ENCODE measurements at regions not wholly inside any gene's neighbourhood (a gene's known extent, or its start where the extent isn't known, plus 50 kb on each side); places are given as distances from the start of the nearest gene placed in this dataset.

DNA sequence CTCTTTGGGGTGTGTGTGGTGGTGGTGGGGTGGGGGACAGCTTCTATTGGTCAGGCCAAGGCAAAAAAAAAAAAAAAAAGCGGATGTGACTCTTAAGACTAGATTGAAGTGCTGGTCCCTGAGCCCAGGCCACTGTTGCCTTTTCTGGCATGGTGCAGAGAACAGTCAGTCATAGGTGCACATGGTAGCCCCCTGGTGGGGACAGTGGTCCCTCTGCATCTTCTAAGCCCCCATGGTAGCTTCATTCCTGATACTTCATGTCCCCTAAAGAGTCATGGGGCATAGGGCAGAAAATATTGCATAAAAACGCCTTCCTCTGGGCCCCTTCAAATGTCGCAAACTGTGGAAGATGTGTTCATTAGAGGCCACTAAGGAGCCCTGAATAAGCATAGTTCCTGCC lies 371.8 kb downstream of the NPHP4 start:
- Histone ChIP-seq H3K4me1 (ENCODE audit: low read length) (no peaks in the 10 kb centered on the region), H3K4me3 (ENCODE audit: low read length) (no peak overlapping the region), H4K20me1 (ENCODE audit: insufficient read depth, low read depth, low read length) (no peaks in the 10 kb centered on the region), H3K9me2 (replicated peaks; ENCODE audit: insufficient read depth, low read length) (no peaks in the 10 kb centered on the region), H3K9ac (ENCODE audit: low read length) (no peak overlapping the region), H3K27me3 (ENCODE audit: low read length) (no peaks in the 10 kb centered on the region), H3K36me3 (ENCODE audit: insufficient read depth, low read length) (no peaks in the 10 kb centered on the region), H3K9me3 (ENCODE audit: low read length) (no peaks in the 10 kb centered on the region), H3K27ac (ENCODE audit: low read length) (no peak overlapping the region), H2AFZ (ENCODE audit: low read length) (no peak overlapping the region), H3K79me2 (ENCODE audit: low read length) (no peaks in the 10 kb centered on the region), H3K4me2 (ENCODE audit: low read depth, low read length, poor library complexity, severe bottlenecking) (no peak overlapping the region)
- no peak for DNase-seq

DNA sequence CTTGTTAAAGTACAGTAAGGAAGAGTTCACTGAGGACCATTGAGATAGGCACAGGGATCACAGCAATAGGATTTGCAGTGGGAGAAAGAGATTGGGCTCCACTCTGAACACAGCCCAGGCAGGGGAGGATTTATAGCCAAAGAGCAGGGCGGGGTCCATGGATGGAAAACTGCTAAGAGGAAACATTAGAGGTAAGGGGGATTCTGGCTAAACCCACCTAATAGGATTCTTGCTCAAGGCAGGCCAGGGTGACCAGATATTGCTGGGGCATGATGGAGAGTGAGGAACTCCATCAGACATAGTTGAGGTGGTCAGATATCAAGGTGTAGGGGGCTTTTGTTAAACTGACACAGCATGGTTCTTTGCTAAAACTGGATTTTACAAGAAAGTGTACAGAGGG lies 372.8 kb downstream of the NPHP4 start:
- Histone ChIP-seq H3K4me2 (ENCODE audit: low read depth, low read length, poor library complexity, severe bottlenecking) (no peak overlapping the region), H3K9me2 (replicated peaks; ENCODE audit: insufficient read depth, low read length) (no peaks in the 10 kb centered on the region), H3K9me3 (ENCODE audit: low read length) (no peaks in the 10 kb centered on the region), H4K20me1 (ENCODE audit: insufficient read depth, low read depth, low read length) (no peaks in the 10 kb centered on the region), H3K9ac (ENCODE audit: low read length) (no peak overlapping the region), H3K27ac (ENCODE audit: low read length) (no peak overlapping the region), H3K79me2 (ENCODE audit: low read length) (no peaks in the 10 kb centered on the region), H2AFZ (ENCODE audit: low read length) (no peak overlapping the region), H3K27me3 (ENCODE audit: low read length) (no peaks in the 10 kb centered on the region), H3K4me3 (ENCODE audit: low read length) (no peak overlapping the region), H3K36me3 (ENCODE audit: insufficient read depth, low read length) (no peaks in the 10 kb centered on the region), H3K4me1 (ENCODE audit: low read length) (no peaks in the 10 kb centered on the region)
- DNase-seq, result no peak

DNA sequence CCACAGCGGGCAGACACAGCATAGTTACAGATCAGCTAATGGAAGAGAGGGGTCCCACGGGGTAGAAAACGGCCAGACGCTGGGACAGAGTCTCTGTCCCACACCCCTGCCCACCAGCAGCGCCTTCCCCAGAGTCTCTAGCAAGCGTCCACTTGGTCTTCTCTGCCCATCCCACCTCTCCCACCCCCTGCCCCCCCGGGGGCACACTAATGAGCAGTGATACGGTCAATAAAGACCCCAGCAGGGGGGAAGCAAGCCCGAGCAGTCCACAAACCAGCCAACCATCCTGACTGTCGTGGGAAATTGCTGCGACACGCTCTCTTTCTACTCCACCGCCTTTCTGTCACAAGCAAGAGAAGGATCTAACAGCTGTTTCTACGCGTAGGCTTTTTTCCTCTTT lies 374.7 kb downstream of the NPHP4 start:
- no peak for DNase-seq
- Histone ChIP-seq H3K27me3 (ENCODE audit: low read length) (no peaks in the 10 kb centered on the region), H3K4me3 (ENCODE audit: low read length) (no peak overlapping the region), H3K4me1 (ENCODE audit: low read length) (no peaks in the 10 kb centered on the region), H3K27ac (ENCODE audit: low read length) (no peak overlapping the region), H2AFZ (ENCODE audit: low read length) (no peak overlapping the region), H3K9me3 (ENCODE audit: low read length) (no peaks in the 10 kb centered on the region), H3K4me2 (ENCODE audit: low read depth, low read length, poor library complexity, severe bottlenecking) (no peak overlapping the region), H3K9me2 (replicated peaks; ENCODE audit: insufficient read depth, low read length) (no peaks in the 10 kb centered on the region), H3K36me3 (ENCODE audit: insufficient read depth, low read length) (no peaks in the 10 kb centered on the region), H4K20me1 (ENCODE audit: insufficient read depth, low read depth, low read length) (no peaks in the 10 kb centered on the region), H3K79me2 (ENCODE audit: low read length) (no peaks in the 10 kb centered on the region), H3K9ac (ENCODE audit: low read length) (no peak overlapping the region)

DNA sequence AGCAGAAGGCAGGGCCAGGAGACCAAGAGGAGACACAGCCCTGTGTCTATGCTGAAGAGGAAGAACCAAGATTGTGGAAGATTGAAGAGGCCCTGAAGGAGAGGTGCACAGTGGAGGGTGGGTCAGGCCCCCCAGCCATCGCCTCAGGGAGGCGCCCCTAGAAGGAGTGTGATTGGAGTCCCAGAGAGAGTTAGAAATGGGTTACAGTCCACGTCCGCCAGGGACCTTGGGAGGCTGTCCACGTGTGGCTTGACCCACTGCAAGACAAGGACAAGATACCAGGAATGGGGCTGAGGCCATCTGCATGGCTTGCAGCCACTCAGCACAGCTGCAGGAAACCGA lies 375.1 kb downstream of the NPHP4 start:
- Histone ChIP-seq H3K9me3 (ENCODE audit: low read length) (no peaks in the 10 kb centered on the region), H2AFZ (ENCODE audit: low read length) (no peak overlapping the region), H3K4me2 (ENCODE audit: low read depth, low read length, poor library complexity, severe bottlenecking) (no peak overlapping the region), H3K27me3 (ENCODE audit: low read length) (no peaks in the 10 kb centered on the region), H3K27ac (ENCODE audit: low read length) (no peak overlapping the region), H3K4me1 (ENCODE audit: low read length) (no peaks in the 10 kb centered on the region), H3K79me2 (ENCODE audit: low read length) (no peaks in the 10 kb centered on the region), H3K36me3 (ENCODE audit: insufficient read depth, low read length) (no peaks in the 10 kb centered on the region), H3K9me2 (replicated peaks; ENCODE audit: insufficient read depth, low read length) (no peaks in the 10 kb centered on the region), H3K9ac (ENCODE audit: low read length) (no peak overlapping the region), H4K20me1 (ENCODE audit: insufficient read depth, low read depth, low read length) (no peaks in the 10 kb centered on the region), H3K4me3 (ENCODE audit: low read length) (no peak overlapping the region)
- no peak for DNase-seq

DNA sequence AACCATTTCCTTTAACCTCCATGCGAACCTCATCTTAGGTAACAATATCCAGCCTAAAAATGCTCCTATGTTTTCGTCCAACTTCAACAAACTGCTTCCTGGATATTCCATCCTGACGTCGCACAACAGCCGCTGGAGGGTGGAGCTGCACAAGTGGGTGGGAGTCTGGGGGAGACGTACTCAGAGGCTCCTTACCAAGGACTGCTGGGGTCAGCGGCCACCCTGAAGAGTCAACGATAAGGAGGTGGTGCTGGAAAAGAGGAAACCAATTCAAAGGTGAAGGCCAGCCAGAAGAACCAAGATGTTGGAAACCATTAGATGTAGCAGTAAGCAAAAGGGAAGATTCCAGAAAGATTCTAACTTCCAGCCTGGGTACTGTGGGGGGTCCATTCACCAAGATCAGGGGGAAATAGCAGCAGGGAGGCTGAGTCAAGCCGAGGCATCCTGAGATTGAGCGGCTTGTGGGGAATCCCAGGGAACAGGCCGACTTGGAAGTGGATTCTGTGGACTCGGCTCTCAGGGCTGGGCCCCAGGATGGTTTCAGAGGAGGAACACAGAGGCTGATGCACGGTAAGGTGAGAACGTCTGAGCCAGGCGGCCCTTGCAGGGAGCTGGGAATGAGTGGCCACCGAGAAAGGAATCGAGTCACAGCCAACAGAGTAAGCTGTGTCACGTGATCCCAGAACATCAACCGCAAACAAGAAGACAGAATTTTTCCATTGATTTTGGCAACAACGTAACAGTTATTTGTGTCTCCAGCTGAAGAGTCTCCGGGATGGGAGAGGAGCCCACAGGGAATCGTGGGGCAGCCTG lies 375.7 kb downstream of the NPHP4 start:
- Histone ChIP-seq H3K79me2 (ENCODE audit: low read length) (no peaks in the 10 kb centered on the region), H3K27me3 (ENCODE audit: low read length) (no peaks in the 10 kb centered on the region), H3K4me2 (ENCODE audit: low read depth, low read length, poor library complexity, severe bottlenecking) (no peak overlapping the region), H3K9ac (ENCODE audit: low read length) (no peak overlapping the region), H2AFZ (ENCODE audit: low read length) (no peak overlapping the region), H3K9me2 (replicated peaks; ENCODE audit: insufficient read depth, low read length) (no peaks in the 10 kb centered on the region), H4K20me1 (ENCODE audit: insufficient read depth, low read depth, low read length) (no peaks in the 10 kb centered on the region), H3K36me3 (ENCODE audit: insufficient read depth, low read length) (no peaks in the 10 kb centered on the region), H3K4me3 (ENCODE audit: low read length) (no peak overlapping the region), H3K4me1 (ENCODE audit: low read length) (no peaks in the 10 kb centered on the region), H3K9me3 (ENCODE audit: low read length) (no peaks in the 10 kb centered on the region), H3K27ac (ENCODE audit: low read length) (no peak overlapping the region)
- DNase-seq, result no peak

DNA sequence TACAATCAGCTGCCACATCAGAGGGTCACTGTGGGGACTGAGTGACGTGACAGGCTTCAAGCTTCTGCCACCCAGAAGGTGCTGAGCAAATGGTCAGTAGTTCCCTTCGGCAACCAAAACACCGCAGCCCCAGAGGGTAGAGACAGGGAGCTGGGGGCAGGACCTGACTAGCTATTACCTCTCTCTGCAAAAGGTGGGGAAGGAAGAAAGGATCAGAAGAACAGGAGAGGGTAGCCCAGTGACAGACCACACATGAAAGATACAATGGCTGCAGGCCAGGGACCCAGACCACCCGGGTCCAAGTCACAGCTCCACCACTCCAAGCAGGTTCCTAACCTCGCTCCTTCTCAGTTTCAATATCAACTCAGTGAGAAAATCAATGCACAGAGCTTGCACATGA lies 377.1 kb downstream of the NPHP4 start:
- H3K27me3 ChIP-seq (ENCODE audit: low read length), result no peaks in the 10 kb centered on the region
- DNase-seq, result no peak

DNA sequence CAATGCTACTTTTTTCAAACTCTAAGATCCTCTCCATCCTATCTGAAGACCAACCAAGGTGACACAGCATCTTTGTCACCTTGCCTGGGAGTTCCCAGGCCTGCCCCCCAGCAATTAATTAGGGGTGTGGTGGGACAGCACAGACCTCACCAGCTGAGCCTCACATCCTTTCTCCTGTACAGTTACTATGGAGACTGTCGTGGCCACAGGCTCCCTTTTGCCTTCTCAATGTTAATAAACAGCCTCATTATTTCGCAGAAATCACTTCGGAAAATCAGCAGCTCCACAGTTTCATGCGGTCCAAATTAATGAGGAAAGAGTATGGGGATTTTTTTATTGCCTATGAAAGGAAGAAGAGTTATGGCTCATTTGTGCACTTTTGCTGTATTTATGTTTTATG lies 378.3 kb downstream of the NPHP4 start:
- H3K4me3 ChIP-seq (ENCODE audit: low read length), result no peak overlapping the region
- no peak overlapping the region for H3K4me2 ChIP-seq (ENCODE audit: low read depth, low read length, poor library complexity, severe bottlenecking)
- no peaks in the 10 kb centered on the region for H3K79me2 ChIP-seq (ENCODE audit: low read length)
- no peak overlapping the region for H3K27ac ChIP-seq (ENCODE audit: low read length)
- H3K4me1 ChIP-seq (ENCODE audit: low read length), result no peaks in the 10 kb centered on the region
- no peaks in the 10 kb centered on the region for H3K9me2 ChIP-seq (replicated peaks; ENCODE audit: insufficient read depth, low read length)
- H3K36me3 ChIP-seq (ENCODE audit: insufficient read depth, low read length), result no peaks in the 10 kb centered on the region
- H3K27me3 ChIP-seq (ENCODE audit: low read length), result no peaks in the 10 kb centered on the region
- no peaks in the 10 kb centered on the region for H4K20me1 ChIP-seq (ENCODE audit: insufficient read depth, low read depth, low read length)
- H3K9ac ChIP-seq (ENCODE audit: low read length), result no peak overlapping the region
- DNase-seq, result no peak
- no peaks in the 10 kb centered on the region for H3K9me3 ChIP-seq (ENCODE audit: low read length)
- no peak overlapping the region for H2AFZ ChIP-seq (ENCODE audit: low read length)

More for the DNA sequence above, 377.1 kb downstream of the NPHP4 start:
- Histone ChIP-seq H3K9me2 (replicated peaks; ENCODE audit: insufficient read depth, low read length) (no peaks in the 10 kb centered on the region), H3K27ac (ENCODE audit: low read length) (no peak overlapping the region), H3K4me2 (ENCODE audit: low read depth, low read length, poor library complexity, severe bottlenecking) (no peak overlapping the region), H3K79me2 (ENCODE audit: low read length) (no peaks in the 10 kb centered on the region), H3K36me3 (ENCODE audit: insufficient read depth, low read length) (no peaks in the 10 kb centered on the region), H2AFZ (ENCODE audit: low read length) (no peak overlapping the region), H4K20me1 (ENCODE audit: insufficient read depth, low read depth, low read length) (no peaks in the 10 kb centered on the region), H3K9ac (ENCODE audit: low read length) (no peak overlapping the region), H3K4me3 (ENCODE audit: low read length) (no peak overlapping the region), H3K9me3 (ENCODE audit: low read length) (no peaks in the 10 kb centered on the region), H3K4me1 (ENCODE audit: low read length) (no peaks in the 10 kb centered on the region)

DNA sequence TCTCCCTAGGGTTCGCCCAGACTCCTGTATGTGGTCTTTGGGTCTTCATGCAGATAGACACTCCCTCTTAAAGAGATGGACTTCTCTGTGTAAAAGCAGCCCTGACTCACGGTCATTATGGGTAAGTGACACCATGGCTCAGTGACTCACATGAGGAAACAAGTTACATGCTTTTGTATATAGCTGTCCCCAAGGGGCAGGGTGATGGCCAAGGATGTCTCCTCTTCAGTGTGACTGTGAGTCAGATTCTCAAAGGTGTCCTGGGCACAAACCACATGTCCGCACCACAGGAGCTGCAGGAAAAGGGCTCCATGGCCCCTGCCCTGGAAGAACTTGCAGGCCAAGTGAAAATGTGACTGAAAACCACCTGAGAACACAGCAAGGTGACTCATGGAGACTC lies 380.4 kb downstream of the NPHP4 start:
- Histone ChIP-seq H3K9me2 (replicated peaks; ENCODE audit: insufficient read depth, low read length) (no peaks in the 10 kb centered on the region), H2AFZ (ENCODE audit: low read length) (no peak overlapping the region), H3K4me3 (ENCODE audit: low read length) (no peak overlapping the region), H3K9me3 (ENCODE audit: low read length) (no peaks in the 10 kb centered on the region), H3K4me2 (ENCODE audit: low read depth, low read length, poor library complexity, severe bottlenecking) (no peak overlapping the region), H3K36me3 (ENCODE audit: insufficient read depth, low read length) (no peaks in the 10 kb centered on the region), H3K4me1 (ENCODE audit: low read length) (no peaks in the 10 kb centered on the region), H3K79me2 (ENCODE audit: low read length) (no peaks in the 10 kb centered on the region), H3K27ac (ENCODE audit: low read length) (no peak overlapping the region), H3K27me3 (ENCODE audit: low read length) (no peaks in the 10 kb centered on the region), H4K20me1 (ENCODE audit: insufficient read depth, low read depth, low read length) (no peaks in the 10 kb centered on the region), H3K9ac (ENCODE audit: low read length) (no peak overlapping the region)
- DNase-seq, result no peak

Measured in Karpas-422 (cell line).